Breast epithelium (tissue), 4 donors: ENCODE measurements at regions not wholly inside any gene's neighbourhood (a gene's known extent, or its start where the extent isn't known, plus 50 kb on each side); places are given as distances from the start of the nearest gene placed in this dataset.

ENCODE experiments used
- DNase-seq, 2 donors: peaks; one replicate each; pipeline ENCODE4 v3.0.0-alpha.2; 2019; ENCODE audit warnings: low spot score in 2 of 2
- H3K27ac ChIP-seq, 2 donors: fragments of 200-600 bp; sonication (generic) in 1 of 2; one replicate each; pipeline ENCODE4 v1.5.1; 2016 to 2019; ENCODE audit warnings: mild to moderate bottlenecking in 1 of 2
- H3K27me3 ChIP-seq, 2 donors: fragments of 200-600 bp; sonication (generic) in 1 of 2; one replicate each; pipeline versions ENCODE4 v1.5.1 to v1.6.0; 2017 to 2019; ENCODE audit warnings: control low read depth in 1 of 2, mild to moderate bottlenecking in 1 of 2
- H3K36me3 ChIP-seq: fragments of 200-600 bp; one replicate; pipeline ENCODE4 v1.5.1; 2019
- H3K4me1 ChIP-seq, 2 donors: fragments of 200-600 bp; sonication (generic); one replicate each; pipeline ENCODE4 v1.5.1; 2016 to 2019; ENCODE audit warnings: control low read depth in 1 of 2
- H3K4me3 ChIP-seq, 3 donors: fragments of 200-600 bp; sonication (generic); 1 replicate in 2 of 3; 2 replicates in 1 of 3; pipeline ENCODE4 v1.5.1; 2016 to 2019; ENCODE audit warnings: mild to moderate bottlenecking in 3 of 3, moderate library complexity in 2 of 3
- H3K9me3 ChIP-seq, 2 donors: fragments of 200-600 bp; sonication (generic) in 1 of 2; one replicate each; pipeline ENCODE4 v1.5.1; 2016 to 2019; ENCODE audit warnings: control low read depth in 1 of 2
- POLR2A ChIP-seq: fragments of 450-650 bp; IDR thresholded peaks from one replicate; pipeline ENCODE4 v1.6.1; 2016; ENCODE audit warnings: antibody characterized with exemption, mild to moderate bottlenecking, moderate library complexity
- POLR2AphosphoS5 ChIP-seq, 3 donors: sonication (generic); formaldehyde crosslinking; IDR thresholded peaks; one replicate each; pipeline ENCODE4 v1.6.1; 2017; ENCODE audit warnings: antibody characterized with exemption in 3 of 3
- intact Hi-C: fragments of 100-400 bp; cut with DNase I; formaldehyde crosslinking; loops from one replicate; pipeline ENCODE4 v1.15.1; 2023; ENCODE audit warnings: low total_unique reads
- TF ChIP-seq, protein P1 (sequence below), 3 donors: fragments of 450-650 bp; IDR thresholded peaks; one replicate each; pipeline ENCODE4 v1.5.1; 2016 to 2017; ENCODE audit warnings: antibody characterized with exemption in 3 of 3, mild to moderate bottlenecking in 3 of 3, moderate library complexity in 3 of 3

DNA sequence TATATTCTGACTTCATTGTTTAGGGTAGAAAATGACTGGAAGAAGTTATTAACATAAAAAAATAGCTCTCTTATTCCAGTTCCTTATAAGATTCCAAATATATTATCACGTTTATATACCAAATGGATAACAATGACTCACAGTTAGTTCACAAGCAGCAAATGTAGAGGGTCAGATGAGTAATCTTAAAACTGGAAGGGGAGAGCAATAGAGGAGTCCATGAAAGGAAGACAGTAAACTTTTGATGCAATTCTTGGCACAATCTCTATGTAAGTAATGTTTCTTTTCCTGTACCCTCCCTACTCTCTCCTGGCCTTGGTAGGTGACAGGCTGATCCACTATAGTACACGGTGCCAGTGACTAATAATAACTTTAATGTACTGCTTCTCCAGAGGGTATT, 259.0 kb upstream of the TRPC5 start:
- Histone ChIP-seq H3K4me1 (no peaks in the 10 kb centered on the region), H3K27ac (no peak overlapping the region), H3K9me3 (no peaks in the 10 kb centered on the region), H3K36me3 (no peaks in the 10 kb centered on the region), H3K4me3 (no peak overlapping the region), H3K27me3 (peaks cover 0 to 34% of the 10 kb centered on the region in 2 donors)
- no peak for DNase-seq
- intact Hi-C loops = no loop called here
- TF ChIP-seq POLR2A (no peak), POLR2AphosphoS5 (IDR thresholded peaks at IDR 0.05) (no peak)
- TF ChIP-seq, protein P1, sequence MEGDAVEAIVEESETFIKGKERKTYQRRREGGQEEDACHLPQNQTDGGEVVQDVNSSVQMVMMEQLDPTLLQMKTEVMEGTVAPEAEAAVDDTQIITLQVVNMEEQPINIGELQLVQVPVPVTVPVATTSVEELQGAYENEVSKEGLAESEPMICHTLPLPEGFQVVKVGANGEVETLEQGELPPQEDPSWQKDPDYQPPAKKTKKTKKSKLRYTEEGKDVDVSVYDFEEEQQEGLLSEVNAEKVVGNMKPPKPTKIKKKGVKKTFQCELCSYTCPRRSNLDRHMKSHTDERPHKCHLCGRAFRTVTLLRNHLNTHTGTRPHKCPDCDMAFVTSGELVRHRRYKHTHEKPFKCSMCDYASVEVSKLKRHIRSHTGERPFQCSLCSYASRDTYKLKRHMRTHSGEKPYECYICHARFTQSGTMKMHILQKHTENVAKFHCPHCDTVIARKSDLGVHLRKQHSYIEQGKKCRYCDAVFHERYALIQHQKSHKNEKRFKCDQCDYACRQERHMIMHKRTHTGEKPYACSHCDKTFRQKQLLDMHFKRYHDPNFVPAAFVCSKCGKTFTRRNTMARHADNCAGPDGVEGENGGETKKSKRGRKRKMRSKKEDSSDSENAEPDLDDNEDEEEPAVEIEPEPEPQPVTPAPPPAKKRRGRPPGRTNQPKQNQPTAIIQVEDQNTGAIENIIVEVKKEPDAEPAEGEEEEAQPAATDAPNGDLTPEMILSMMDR (IDR thresholded peaks at IDR 0.05) = no peak

DNA sequence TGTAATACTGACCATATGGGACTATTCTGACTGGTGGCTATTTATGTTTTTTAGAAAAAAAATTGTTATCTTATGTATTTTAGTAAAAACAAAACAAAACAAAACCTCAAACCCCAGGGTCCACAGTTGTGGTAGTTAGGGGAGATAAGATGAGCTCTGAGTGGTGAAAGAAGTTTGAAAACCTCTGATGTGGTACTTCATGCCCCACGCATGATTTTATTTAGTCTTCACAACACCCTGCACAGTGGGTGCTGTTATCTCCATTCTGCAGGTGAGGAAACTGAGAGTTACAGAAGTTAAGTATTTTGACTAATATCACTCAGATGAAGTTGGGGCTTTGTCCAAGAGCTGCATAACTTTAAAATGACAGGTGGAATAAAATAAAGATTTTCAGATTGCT, 230.6 kb upstream of the TRPC5 start:
- Histone ChIP-seq H3K4me1 (no peaks in the 10 kb centered on the region), H3K27me3 (peaks cover 0 to 17% of the 10 kb centered on the region in 2 donors), H3K36me3 (no peaks in the 10 kb centered on the region), H3K27ac (no peak overlapping the region), H3K4me3 (no peak overlapping the region), H3K9me3 (no peaks in the 10 kb centered on the region)
- intact Hi-C loops = no loop called here
- no peak for DNase-seq
- no peak for TF ChIP-seq POLR2AphosphoS5 (IDR thresholded peaks at IDR 0.05)
- TF ChIP-seq POLR2A = no peak
- TF ChIP-seq, protein P1 (IDR thresholded peaks at IDR 0.05) = no peak

DNA sequence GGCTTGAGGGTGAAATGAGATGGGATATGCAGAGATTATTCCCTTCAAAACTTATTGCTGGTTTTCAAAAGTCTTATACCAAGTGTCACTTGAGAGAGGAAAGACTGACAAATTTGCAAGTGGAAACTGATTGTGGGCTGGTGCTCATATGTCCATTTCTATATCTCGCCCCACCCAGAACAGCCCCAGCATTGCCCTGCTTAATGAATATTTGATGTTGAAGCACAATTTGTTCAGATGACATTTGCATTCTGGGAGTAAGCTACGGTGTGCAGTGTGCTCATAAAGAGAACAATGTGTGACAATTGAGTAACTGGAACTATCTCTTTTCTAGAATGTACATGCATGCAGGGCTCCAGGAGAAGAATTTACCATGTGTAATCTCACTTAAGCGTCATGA, 223.5 kb upstream of the TRPC5 start:
- TF ChIP-seq, protein P1 (IDR thresholded peaks at IDR 0.05) = no peak
- TF ChIP-seq POLR2A = no peak
- no peak for TF ChIP-seq POLR2AphosphoS5 (IDR thresholded peaks at IDR 0.05)
- H3K36me3 ChIP-seq = no peaks in the 10 kb centered on the region
- no peak overlapping the region for H3K27ac ChIP-seq
- H3K9me3 ChIP-seq = no peaks in the 10 kb centered on the region
- intact Hi-C loops = no loop called here
- no peaks in the 10 kb centered on the region for H3K4me1 ChIP-seq
- H3K4me3 ChIP-seq = no peak overlapping the region
- no peak for DNase-seq
- H3K27me3 ChIP-seq = peaks cover 0 to 14% of the 10 kb centered on the region in 2 donors

DNA sequence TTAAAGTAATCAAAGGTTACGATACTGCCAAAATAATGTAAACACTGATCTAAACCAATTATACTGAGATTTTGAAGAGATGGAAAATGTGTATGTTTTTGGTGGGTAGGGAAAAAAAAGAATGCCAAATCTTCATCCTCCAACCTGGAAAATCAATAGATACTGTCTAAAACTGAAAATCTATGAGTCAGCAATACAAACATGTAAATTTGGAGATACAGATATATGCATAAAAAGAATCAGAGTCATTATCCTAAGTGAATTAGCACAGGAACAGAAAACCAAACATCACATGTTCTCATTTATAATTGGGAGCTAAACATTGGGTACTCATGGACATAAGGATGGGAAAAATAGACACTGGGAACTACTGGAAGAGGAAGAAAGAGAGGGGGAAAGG, 197.4 kb upstream of the TRPC5 start:
- no peak overlapping the region for H3K27ac ChIP-seq
- no peak for DNase-seq
- H3K27me3 ChIP-seq = peaks cover 0 to 15% of the 10 kb centered on the region in 2 donors
- H3K4me3 ChIP-seq = no peak overlapping the region
- H3K4me1 ChIP-seq = no peaks in the 10 kb centered on the region
- TF ChIP-seq POLR2A = no peak
- TF ChIP-seq, protein P1 (IDR thresholded peaks at IDR 0.05) = no peak
- TF ChIP-seq POLR2AphosphoS5 (IDR thresholded peaks at IDR 0.05) = no peak
- H3K36me3 ChIP-seq = no peaks in the 10 kb centered on the region
- no peaks in the 10 kb centered on the region for H3K9me3 ChIP-seq
- intact Hi-C loops = loop anchor here (5.0 kb wide), 1 partner anchor 382 kb away; no protein-coding TSS in a partner anchor

DNA sequence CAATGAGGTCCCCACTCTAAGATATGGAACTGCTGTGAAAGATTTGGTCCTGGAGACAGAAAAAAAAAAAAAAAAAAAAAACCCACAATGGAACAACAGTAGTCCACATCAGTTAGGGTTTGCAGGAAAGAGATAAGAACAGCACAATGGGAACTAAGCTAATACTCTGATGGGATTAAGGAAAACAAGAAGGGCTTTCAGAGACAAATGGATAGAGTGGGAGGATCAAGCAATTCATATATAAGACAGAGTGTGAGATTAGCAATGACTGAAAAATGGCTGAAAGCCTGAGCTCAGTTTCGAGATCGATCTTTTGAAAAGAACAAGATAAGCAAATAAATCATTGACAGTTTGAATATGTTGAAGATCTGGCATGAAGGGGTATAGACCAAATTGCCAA, 188.4 kb upstream of the TRPC5 start:
- H3K36me3 ChIP-seq = no peaks in the 10 kb centered on the region
- H3K4me1 ChIP-seq = no peaks in the 10 kb centered on the region
- no peak overlapping the region for H3K4me3 ChIP-seq
- intact Hi-C loops = no loop called here
- no peaks in the 10 kb centered on the region for H3K9me3 ChIP-seq
- DNase-seq = no peak
- peaks cover 0 to 25% of the 10 kb centered on the region in 2 donors for H3K27me3 ChIP-seq
- H3K27ac ChIP-seq = no peak overlapping the region
- TF ChIP-seq POLR2AphosphoS5 (IDR thresholded peaks at IDR 0.05) (no peak), POLR2A (no peak)
- TF ChIP-seq, protein P1 (IDR thresholded peaks at IDR 0.05) = no peak
